HFFc6 (cell line): ENCODE measurements at regions not wholly inside any gene's neighbourhood (a gene's known extent, or its start where the extent isn't known, plus 50 kb on each side); places are given as distances from the start of the nearest gene placed in this dataset.

Experiments
- DNase-seq: peaks from one replicate; pipeline ENCODE4 v3.0.0-alpha.2; 2018
- H3K27ac Mint-ChIP-seq: 2 replicates; pipeline ENCODE4 v1.8.0; 2020; ENCODE audit warnings: mild to moderate bottlenecking, mixed read lengths
- H3K27me3 Mint-ChIP-seq: 2 replicates; pipeline ENCODE4 v1.8.0; 2021; ENCODE audit warnings: mild to moderate bottlenecking, moderate library complexity, mixed read lengths; ENCODE audit not compliant: insufficient read depth
- H3K36me3 Mint-ChIP-seq: 2 replicates; pipeline ENCODE4 v1.8.0; 2021; ENCODE audit warnings: low read depth, mixed read lengths
- H3K4me1 Mint-ChIP-seq: 2 replicates; pipeline ENCODE4 v1.8.0; 2020; ENCODE audit warnings: low read depth, mixed read lengths
- H3K4me3 Mint-ChIP-seq: 2 replicates; pipeline ENCODE4 v1.8.0; 2020; ENCODE audit warnings: mild to moderate bottlenecking, moderate library complexity, mixed read lengths
- H3K9me3 Mint-ChIP-seq: 2 replicates; pipeline ENCODE4 v1.8.0; 2020; ENCODE audit warnings: mild to moderate bottlenecking, mixed read lengths
- CTCF ChIP-seq: fragments of 200-600 bp; sonication (generic); IDR thresholded peaks from 2 replicates; pipeline ENCODE4 v1.5.0; 2021; ENCODE audit warnings: antibody characterized with exemption, mild to moderate bottlenecking

- no peak overlapping the region; the same call in 1 of the 2 replicates for H3K4me3 Mint-ChIP-seq
- no peaks in the 10 kb centered on the region for H3K4me1 Mint-ChIP-seq
- TF ChIP-seq CTCF: no peak
- no peak for DNase-seq
- H3K27ac Mint-ChIP-seq: no peak overlapping the region
- no peaks in the 10 kb centered on the region for H3K9me3 Mint-ChIP-seq
- peaks cover 1% of the 10 kb centered on the region; the same call in 1 of the 2 replicates for H3K27me3 Mint-ChIP-seq
- H3K36me3 Mint-ChIP-seq: no peaks in the 10 kb centered on the region
Measured at GRCh38 chr16:74034200-74034599, 262.4 kb upstream of the PSMD7 start.

GRCh38 chr16:74033441-74033995 lies 263.1 kb upstream of the PSMD7 start:
- DNase-seq: no peak
- H3K4me1 Mint-ChIP-seq: no peaks in the 10 kb centered on the region
- TF ChIP-seq CTCF: no peak
- no peaks in the 10 kb centered on the region for H3K9me3 Mint-ChIP-seq
- H3K4me3 Mint-ChIP-seq: no peak overlapping the region
- peaks cover 1% of the 10 kb centered on the region; the same call in 1 of the 2 replicates for H3K27me3 Mint-ChIP-seq
- H3K36me3 Mint-ChIP-seq: no peaks in the 10 kb centered on the region
- H3K27ac Mint-ChIP-seq: no peak overlapping the region

GRCh38 chr16:74031551-74031950 lies 265.1 kb upstream of the PSMD7 start:
- Mint-ChIP-seq H3K9me3 (no peaks in the 10 kb centered on the region), H3K4me1 (no peaks in the 10 kb centered on the region), H3K4me3 (no peak overlapping the region), H3K27me3 (peaks cover 1% of the 10 kb centered on the region; the same call in 1 of the 2 replicates), H3K27ac (no peak overlapping the region), H3K36me3 (no peaks in the 10 kb centered on the region)
- no peak for TF ChIP-seq CTCF
- no peak for DNase-seq

- Mint-ChIP-seq H3K4me3 (no peak overlapping the region), H3K27me3 (peaks cover 1% of the 10 kb centered on the region; the same call in 1 of the 2 replicates), H3K36me3 (no peaks in the 10 kb centered on the region), H3K27ac (no peak overlapping the region), H3K9me3 (no peaks in the 10 kb centered on the region), H3K4me1 (no peaks in the 10 kb centered on the region)
- no peak for TF ChIP-seq CTCF
- DNase-seq: no peak
Measured at GRCh38 chr16:74030000-74030706, 266.5 kb upstream of the PSMD7 start.

- Mint-ChIP-seq H3K9me3 (peaks cover under 1% of the 10 kb centered on the region; the same call in 1 of the 2 replicates), H3K36me3 (no peaks in the 10 kb centered on the region), H3K4me1 (no peaks in the 10 kb centered on the region), H3K27me3 (peaks cover 1% of the 10 kb centered on the region; the same call in 1 of the 2 replicates), H3K27ac (no peak overlapping the region), H3K4me3 (no peak overlapping the region)
- DNase-seq: no peak
- TF ChIP-seq CTCF: no peak
Measured at GRCh38 chr16:74029115-74029792, 267.4 kb upstream of the PSMD7 start.
